ENCODE measurements at regions not wholly inside any gene's neighbourhood (a gene's known extent, or its start where the extent isn't known, plus 50 kb on each side); places are given as distances from the start of the nearest gene placed in this dataset.

- H3K4me1 ChIP-seq (ENCODE audit: control insufficient read depth in 2 of 3, insufficient read depth in 2 of 3, low read depth in 1 of 3, low read length in 3 of 3) = no peaks in the 10 kb centered on the region
- no peak for FAIRE-seq
- TF ChIP-seq CTCF (IDR thresholded peaks at IDR 0.05; ENCODE audit: borderline replicate concordance, extremely low read depth, insufficient read depth) = no peak
- no peaks in the 10 kb centered on the region for H3K9me3 ChIP-seq (ENCODE audit: control insufficient read depth in 2 of 3, insufficient read depth in 1 of 3, low read length in 3 of 3)
- no peak for DNase-seq
- no peak overlapping the region for H3K9ac ChIP-seq (ENCODE audit: low read length in 3 of 3)
- H3K27me3 ChIP-seq (ENCODE audit: control insufficient read depth, insufficient read depth, low read length) = no peaks in the 10 kb centered on the region
- intact Hi-C loops (cut with DNase I) = no loop called here
- H3K4me3 ChIP-seq (ENCODE audit: low read length in 3 of 3) = no peak overlapping the region
- H3K36me3 ChIP-seq (ENCODE audit: control insufficient read depth in 2 of 3, insufficient read depth in 3 of 3, low read length in 3 of 3) = no peaks in the 10 kb centered on the region
- no peak overlapping the region for H3K27ac ChIP-seq (ENCODE audit: low read depth in 2 of 2, low read length in 2 of 2)
These were observed 60.7 kb upstream of the CAND1 start for GRCh38 chr12:67208281-67209067.

GRCh38 chr12:67211029-67211428 lies 58.1 kb upstream of the CAND1 start:
- no peaks in the 10 kb centered on the region for H3K9me3 ChIP-seq (ENCODE audit: control insufficient read depth in 2 of 3, insufficient read depth in 1 of 3, low read length in 3 of 3)
- no peaks in the 10 kb centered on the region for H3K36me3 ChIP-seq (ENCODE audit: control insufficient read depth in 2 of 3, insufficient read depth in 3 of 3, low read length in 3 of 3)
- H3K4me1 ChIP-seq (ENCODE audit: control insufficient read depth in 2 of 3, insufficient read depth in 2 of 3, low read depth in 1 of 3, low read length in 3 of 3) = no peaks in the 10 kb centered on the region
- H3K27ac ChIP-seq (ENCODE audit: low read depth in 2 of 2, low read length in 2 of 2) = no peak overlapping the region
- DNase-seq = no peak
- intact Hi-C loops (cut with DNase I) = no loop called here
- TF ChIP-seq CTCF (IDR thresholded peaks at IDR 0.05; ENCODE audit: borderline replicate concordance, extremely low read depth, insufficient read depth) = no peak
- H3K27me3 ChIP-seq (ENCODE audit: control insufficient read depth, insufficient read depth, low read length) = no peaks in the 10 kb centered on the region
- H3K4me3 ChIP-seq (ENCODE audit: low read length in 3 of 3) = no peak overlapping the region
- FAIRE-seq = no peak
- no peak overlapping the region for H3K9ac ChIP-seq (ENCODE audit: low read length in 3 of 3)

GRCh38 chr12:67211494-67211893 lies 57.7 kb upstream of the CAND1 start:
- H3K27me3 ChIP-seq (ENCODE audit: control insufficient read depth, insufficient read depth, low read length) = no peaks in the 10 kb centered on the region
- H3K9ac ChIP-seq (ENCODE audit: low read length in 3 of 3) = no peak overlapping the region
- H3K36me3 ChIP-seq (ENCODE audit: control insufficient read depth in 2 of 3, insufficient read depth in 3 of 3, low read length in 3 of 3) = no peaks in the 10 kb centered on the region
- no peak for DNase-seq
- no peak overlapping the region for H3K27ac ChIP-seq (ENCODE audit: low read depth in 2 of 2, low read length in 2 of 2)
- intact Hi-C loops (cut with DNase I) = no loop called here
- H3K4me3 ChIP-seq (ENCODE audit: low read length in 3 of 3) = no peak overlapping the region
- no peaks in the 10 kb centered on the region for H3K9me3 ChIP-seq (ENCODE audit: control insufficient read depth in 2 of 3, insufficient read depth in 1 of 3, low read length in 3 of 3)
- TF ChIP-seq CTCF (IDR thresholded peaks at IDR 0.05; ENCODE audit: borderline replicate concordance, extremely low read depth, insufficient read depth) = no peak
- no peaks in the 10 kb centered on the region for H3K4me1 ChIP-seq (ENCODE audit: control insufficient read depth in 2 of 3, insufficient read depth in 2 of 3, low read depth in 1 of 3, low read length in 3 of 3)
- no peak for FAIRE-seq

- no peaks in the 10 kb centered on the region for H3K27me3 ChIP-seq (ENCODE audit: control insufficient read depth, insufficient read depth, low read length)
- TF ChIP-seq CTCF (IDR thresholded peaks at IDR 0.05; ENCODE audit: borderline replicate concordance, extremely low read depth, insufficient read depth) = no peak
- intact Hi-C loops (cut with DNase I) = no loop called here
- H3K9ac ChIP-seq (ENCODE audit: low read length in 3 of 3) = no peak overlapping the region
- H3K36me3 ChIP-seq (ENCODE audit: control insufficient read depth in 2 of 3, insufficient read depth in 3 of 3, low read length in 3 of 3) = no peaks in the 10 kb centered on the region
- H3K4me1 ChIP-seq (ENCODE audit: control insufficient read depth in 2 of 3, insufficient read depth in 2 of 3, low read depth in 1 of 3, low read length in 3 of 3) = no peaks in the 10 kb centered on the region
- no peaks in the 10 kb centered on the region for H3K9me3 ChIP-seq (ENCODE audit: control insufficient read depth in 2 of 3, insufficient read depth in 1 of 3, low read length in 3 of 3)
- H3K27ac ChIP-seq (ENCODE audit: low read depth in 2 of 2, low read length in 2 of 2) = no peak overlapping the region
- H3K4me3 ChIP-seq (ENCODE audit: low read length in 3 of 3) = no peak overlapping the region
- FAIRE-seq = no peak
- DNase-seq = no peak
These were observed 51.5 kb upstream of the CAND1 start for GRCh38 chr12:67217647-67218046.

Measured in kidney (tissue), 13 donors.